ENCODE measurements at regions not wholly inside any gene's neighbourhood (a gene's known extent, or its start where the extent isn't known, plus 50 kb on each side); places are given as distances from the start of the nearest gene placed in this dataset.

DNA sequence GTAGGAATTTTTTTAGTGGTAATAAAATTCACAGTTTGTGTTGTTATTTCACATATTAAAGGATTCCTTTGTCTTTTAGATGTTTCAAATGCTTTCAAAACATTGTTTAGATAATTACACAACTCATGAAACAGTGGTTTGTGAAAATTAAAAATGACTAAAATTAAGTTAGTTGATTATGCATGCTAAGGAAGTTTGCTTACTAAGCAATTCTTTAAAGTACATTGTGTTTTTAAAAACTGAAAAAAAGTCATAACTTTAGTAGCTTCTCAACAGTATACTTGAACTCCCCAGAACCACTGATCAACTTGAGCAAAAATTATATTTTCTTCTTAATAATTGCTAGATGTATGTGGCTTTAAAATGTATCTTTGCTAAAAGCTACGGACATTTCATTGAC lies 298.4 kb upstream of the MC4R start:
- no peak for DNase-seq
- H3K79me2 ChIP-seq (ENCODE audit: insufficient read depth, low read length) = no peaks in the 10 kb centered on the region
- H2AFZ ChIP-seq (ENCODE audit: insufficient read depth, low read depth, low read length, poor library complexity, severe bottlenecking) = no peak overlapping the region
- H3K4me3 Mint-ChIP-seq = no peak overlapping the region
- no peaks in the 10 kb centered on the region for H3K9me3 ChIP-seq (replicated peaks in 1 of 2; ENCODE audit: control insufficient read depth in 1 of 2, insufficient read depth in 1 of 2, low read length in 2 of 2)
- no peaks in the 10 kb centered on the region for H3K36me3 Mint-ChIP-seq
- H3K4me3 ChIP-seq (replicated peaks in 1 of 3; ENCODE audit: low read depth in 2 of 3, low read length in 3 of 3) = no peak overlapping the region
- peaks cover 0 to 2% (median 0%) of the 10 kb centered on the region in 3 donors for H3K27me3 Mint-ChIP-seq (ENCODE audit: low read depth in 3 of 3)
- no CpG with 5 or more reads among the region's 1 CpG for WGBS (ENCODE audit: insufficient coverage)
- no peaks in the 10 kb centered on the region for H3K36me3 ChIP-seq (replicated peaks in 1 of 2; ENCODE audit: control insufficient read depth in 1 of 2, insufficient read depth in 2 of 2, low read length in 2 of 2)
- H3K27me3 ChIP-seq (ENCODE audit: control insufficient read depth in 2 of 2, insufficient read depth in 2 of 2, low read length in 2 of 2) = no peaks in the 10 kb centered on the region
- no peak overlapping the region for H3K27ac ChIP-seq (ENCODE audit: low read depth in 1 of 2, low read length in 2 of 2)
- no peak overlapping the region for H3K9ac ChIP-seq (ENCODE audit: insufficient read depth, low read length, poor library complexity, severe bottlenecking)
- H3K4me1 ChIP-seq (ENCODE audit: control insufficient read depth in 1 of 2, insufficient read depth in 2 of 2, low read length in 2 of 2) = no peaks in the 10 kb centered on the region
- TF ChIP-seq, protein P1, sequence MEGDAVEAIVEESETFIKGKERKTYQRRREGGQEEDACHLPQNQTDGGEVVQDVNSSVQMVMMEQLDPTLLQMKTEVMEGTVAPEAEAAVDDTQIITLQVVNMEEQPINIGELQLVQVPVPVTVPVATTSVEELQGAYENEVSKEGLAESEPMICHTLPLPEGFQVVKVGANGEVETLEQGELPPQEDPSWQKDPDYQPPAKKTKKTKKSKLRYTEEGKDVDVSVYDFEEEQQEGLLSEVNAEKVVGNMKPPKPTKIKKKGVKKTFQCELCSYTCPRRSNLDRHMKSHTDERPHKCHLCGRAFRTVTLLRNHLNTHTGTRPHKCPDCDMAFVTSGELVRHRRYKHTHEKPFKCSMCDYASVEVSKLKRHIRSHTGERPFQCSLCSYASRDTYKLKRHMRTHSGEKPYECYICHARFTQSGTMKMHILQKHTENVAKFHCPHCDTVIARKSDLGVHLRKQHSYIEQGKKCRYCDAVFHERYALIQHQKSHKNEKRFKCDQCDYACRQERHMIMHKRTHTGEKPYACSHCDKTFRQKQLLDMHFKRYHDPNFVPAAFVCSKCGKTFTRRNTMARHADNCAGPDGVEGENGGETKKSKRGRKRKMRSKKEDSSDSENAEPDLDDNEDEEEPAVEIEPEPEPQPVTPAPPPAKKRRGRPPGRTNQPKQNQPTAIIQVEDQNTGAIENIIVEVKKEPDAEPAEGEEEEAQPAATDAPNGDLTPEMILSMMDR (IDR thresholded peaks at IDR 0.05) = no peak
- intact Hi-C loops (cut with micrococcal nuclease) = no loop called here
- H3K4me2 ChIP-seq (replicated peaks; ENCODE audit: extremely low read depth, low read length, poor library complexity, severe bottlenecking) = no peak overlapping the region
- no peak overlapping the region for H3K27ac Mint-ChIP-seq
- H3K9me3 Mint-ChIP-seq = peaks cover 0 to 2% (median 0%) of the 10 kb centered on the region in 7 donors
- no peaks in the 10 kb centered on the region for H3K4me1 Mint-ChIP-seq
- H4K20me1 ChIP-seq (ENCODE audit: insufficient read depth, low read length) = no peaks in the 10 kb centered on the region

- no peaks in the 10 kb centered on the region for H3K79me2 ChIP-seq (ENCODE audit: insufficient read depth, low read length)
- no peak for DNase-seq
- WGBS (ENCODE audit: insufficient coverage) = 0% methylated on average over 1 of the region's 4 CpGs
- Mint-ChIP-seq H3K4me1 (no peaks in the 10 kb centered on the region), H3K36me3 (no peaks in the 10 kb centered on the region), H3K9me3 (peaks cover 0 to 2% (median 0%) of the 10 kb centered on the region in 7 donors), H3K4me3 (no peak overlapping the region), H3K27ac (no peak overlapping the region), H3K27me3 (ENCODE audit: low read depth in 3 of 3) (peaks cover 2 to 8% (median 5%) of the 10 kb centered on the region in 3 donors)
- no peaks in the 10 kb centered on the region for H3K36me3 ChIP-seq (replicated peaks in 1 of 2; ENCODE audit: control insufficient read depth in 1 of 2, insufficient read depth in 2 of 2, low read length in 2 of 2)
- no peak overlapping the region for H3K4me3 ChIP-seq (replicated peaks in 1 of 3; ENCODE audit: low read depth in 2 of 3, low read length in 3 of 3)
- TF ChIP-seq, protein P1 (IDR thresholded peaks at IDR 0.05) = no peak
- no peaks in the 10 kb centered on the region for H3K4me1 ChIP-seq (ENCODE audit: control insufficient read depth in 1 of 2, insufficient read depth in 2 of 2, low read length in 2 of 2)
- H3K4me2 ChIP-seq (replicated peaks; ENCODE audit: extremely low read depth, low read length, poor library complexity, severe bottlenecking) = no peak overlapping the region
- no peak overlapping the region for H3K27ac ChIP-seq (ENCODE audit: low read depth in 1 of 2, low read length in 2 of 2)
- H3K9ac ChIP-seq (ENCODE audit: insufficient read depth, low read length, poor library complexity, severe bottlenecking) = no peak overlapping the region
- H3K27me3 ChIP-seq (ENCODE audit: control insufficient read depth in 2 of 2, insufficient read depth in 2 of 2, low read length in 2 of 2) = no peaks in the 10 kb centered on the region
- no peaks in the 10 kb centered on the region for H3K9me3 ChIP-seq (replicated peaks in 1 of 2; ENCODE audit: control insufficient read depth in 1 of 2, insufficient read depth in 1 of 2, low read length in 2 of 2)
- intact Hi-C loops (cut with micrococcal nuclease) = no loop called here
- no peaks in the 10 kb centered on the region for H4K20me1 ChIP-seq (ENCODE audit: insufficient read depth, low read length)
- H2AFZ ChIP-seq (ENCODE audit: insufficient read depth, low read depth, low read length, poor library complexity, severe bottlenecking) = no peak overlapping the region
Observed at GRCh38 chr18:60675126-60675525, 302.6 kb upstream of the MC4R start.
